SK-N-SH (cell line): ENCODE measurements at regions not wholly inside any gene's neighbourhood (a gene's known extent, or its start where the extent isn't known, plus 50 kb on each side); places are given as distances from the start of the nearest gene placed in this dataset.

Experiments used
- EP300 ChIP-seq, 2 experiments: IDR thresholded peaks; 2 replicates each; pipeline versions ENCODE4 v1.4.0 to v1.6.1; 2012; ENCODE audit warnings: borderline replicate concordance in 1 of 2, low read depth in 1 of 2, low read length in 1 of 2
- POLR2AphosphoS5 ChIP-seq: IDR thresholded peaks from 2 replicates; pipeline ENCODE4 v1.6.1; 2012; ENCODE audit warnings: low read depth, low read length
- TF ChIP-seq, protein P1 (sequence below): IDR thresholded peaks from 2 replicates; pipeline ENCODE4 v1.4.0; 2012; ENCODE audit warnings: low read depth, borderline replicate concordance
- TF ChIP-seq, protein P2 (sequence below): fragments of 200-600 bp; sonication (generic); IDR thresholded peaks from 2 replicates; pipeline ENCODE4 v1.6.1; 2017; ENCODE audit warnings: antibody characterized with exemption, mild to moderate bottlenecking, moderate library complexity

DNA sequence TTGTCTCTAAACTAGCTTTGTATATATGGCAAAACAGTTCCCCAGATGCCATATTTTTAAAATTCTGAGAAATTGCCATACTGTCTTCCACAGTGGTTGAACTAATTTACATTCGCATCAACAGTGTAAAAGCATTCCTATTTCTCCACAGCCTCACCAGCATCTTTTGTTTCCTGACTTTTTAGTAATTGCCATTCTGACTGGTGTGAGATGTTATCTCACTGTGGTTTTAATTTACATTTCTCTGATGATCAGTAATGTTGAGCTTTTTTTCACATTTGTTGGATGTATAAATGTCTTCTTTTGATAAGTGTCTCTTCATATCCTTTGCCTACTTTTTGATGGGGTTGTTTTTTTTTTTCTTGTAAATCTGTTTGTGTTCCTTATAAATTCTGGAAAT is 1222.7 kb upstream of the CITED2 start:
- TF ChIP-seq, protein P1, sequence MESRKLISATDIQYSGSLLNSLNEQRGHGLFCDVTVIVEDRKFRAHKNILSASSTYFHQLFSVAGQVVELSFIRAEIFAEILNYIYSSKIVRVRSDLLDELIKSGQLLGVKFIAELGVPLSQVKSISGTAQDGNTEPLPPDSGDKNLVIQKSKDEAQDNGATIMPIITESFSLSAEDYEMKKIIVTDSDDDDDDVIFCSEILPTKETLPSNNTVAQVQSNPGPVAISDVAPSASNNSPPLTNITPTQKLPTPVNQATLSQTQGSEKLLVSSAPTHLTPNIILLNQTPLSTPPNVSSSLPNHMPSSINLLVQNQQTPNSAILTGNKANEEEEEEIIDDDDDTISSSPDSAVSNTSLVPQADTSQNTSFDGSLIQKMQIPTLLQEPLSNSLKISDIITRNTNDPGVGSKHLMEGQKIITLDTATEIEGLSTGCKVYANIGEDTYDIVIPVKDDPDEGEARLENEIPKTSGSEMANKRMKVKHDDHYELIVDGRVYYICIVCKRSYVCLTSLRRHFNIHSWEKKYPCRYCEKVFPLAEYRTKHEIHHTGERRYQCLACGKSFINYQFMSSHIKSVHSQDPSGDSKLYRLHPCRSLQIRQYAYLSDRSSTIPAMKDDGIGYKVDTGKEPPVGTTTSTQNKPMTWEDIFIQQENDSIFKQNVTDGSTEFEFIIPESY = no peak
- TF ChIP-seq POLR2AphosphoS5 = no peak
- TF ChIP-seq, protein P2, sequence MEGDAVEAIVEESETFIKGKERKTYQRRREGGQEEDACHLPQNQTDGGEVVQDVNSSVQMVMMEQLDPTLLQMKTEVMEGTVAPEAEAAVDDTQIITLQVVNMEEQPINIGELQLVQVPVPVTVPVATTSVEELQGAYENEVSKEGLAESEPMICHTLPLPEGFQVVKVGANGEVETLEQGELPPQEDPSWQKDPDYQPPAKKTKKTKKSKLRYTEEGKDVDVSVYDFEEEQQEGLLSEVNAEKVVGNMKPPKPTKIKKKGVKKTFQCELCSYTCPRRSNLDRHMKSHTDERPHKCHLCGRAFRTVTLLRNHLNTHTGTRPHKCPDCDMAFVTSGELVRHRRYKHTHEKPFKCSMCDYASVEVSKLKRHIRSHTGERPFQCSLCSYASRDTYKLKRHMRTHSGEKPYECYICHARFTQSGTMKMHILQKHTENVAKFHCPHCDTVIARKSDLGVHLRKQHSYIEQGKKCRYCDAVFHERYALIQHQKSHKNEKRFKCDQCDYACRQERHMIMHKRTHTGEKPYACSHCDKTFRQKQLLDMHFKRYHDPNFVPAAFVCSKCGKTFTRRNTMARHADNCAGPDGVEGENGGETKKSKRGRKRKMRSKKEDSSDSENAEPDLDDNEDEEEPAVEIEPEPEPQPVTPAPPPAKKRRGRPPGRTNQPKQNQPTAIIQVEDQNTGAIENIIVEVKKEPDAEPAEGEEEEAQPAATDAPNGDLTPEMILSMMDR = no peak
- no peak; a peak in 1 of 4 replicates for TF ChIP-seq EP300 (IDR thresholded peaks at IDR 0.05; ENCODE audit: borderline replicate concordance in 1 of 2, low read depth in 1 of 2, low read length in 1 of 2)
